GM12878 (cell line): ENCODE measurements at regions not wholly inside any gene's neighbourhood (a gene's known extent, or its start where the extent isn't known, plus 50 kb on each side); places are given as distances from the start of the nearest gene placed in this dataset.

Source experiments
- ATAC-seq: fragments of 200-7000 bp; cut with Tn5 transposase; 3 replicates; pipeline ENCODE4 v1.9.1; 2020; ENCODE audit warnings: mild to moderate bottlenecking, moderate library complexity
- BruUV-seq: library from RNA; stranded (reverse); fragments of 400-500 nt; replicated peaks from 2 replicates; lab custom pipeline; 2021; lab: Mats Ljungman, UMichigan
- CTCF ChIA-PET: fragments of 300-600 bp; sonication (Branson Sonifier 250); formaldehyde crosslinking; extraction: SDS; loops from one replicate; lab custom pipeline; 2021; ENCODE audit warnings: inconsistent platforms; lab: Yijun Ruan, JAX
- POLR2A ChIA-PET: fragments of 350-600 bp; formaldehyde crosslinking; extraction: SDS; loops from one replicate; lab custom pipeline; 2021; ENCODE audit warnings: inconsistent platforms; lab: Charles Lee
- RAD21 ChIA-PET: fragments of 300-600 bp; sonication (Branson Sonifier 250); formaldehyde crosslinking; loops from one replicate; lab custom pipeline; 2023; ENCODE audit warnings: antibody characterized with exemption; ENCODE audit not compliant: unreplicated experiment; lab: Charles Lee
- SMC1A ChIA-PET: fragments of 300-600 bp; sonication (Branson Sonifier 250); formaldehyde crosslinking; loops from one replicate; lab custom pipeline; 2023; ENCODE audit not compliant: unreplicated experiment, uncharacterized antibody; lab: Charles Lee
- DNase-seq: peaks from one replicate; pipeline ENCODE4 v3.0.0-alpha.2; 2011; ENCODE audit warnings: low read depth, low spot score
- FAIRE-seq: peaks from 3 replicates; lab custom pipeline; 2011; peaks lifted over from hg19 to GRCh38; lab: Jason Lieb, UNC
- H2AFZ ChIP-seq: 2 replicates; pipeline ENCODE4 v1.6.0; 2011; ENCODE audit warnings: low read depth, low read length, control low read depth; ENCODE audit not compliant: control insufficient read depth
- H3K27ac ChIP-seq: 2 replicates; pipeline ENCODE4 v1.5.1; 2011; ENCODE audit warnings: control low read depth; ENCODE audit not compliant: control insufficient read depth, insufficient read depth
- H3K27me3 ChIP-seq, 2 experiments: replicated peaks in 1 of 2; 2 replicates each; pipeline versions ENCODE4 v1.6.0 to v1.6.1; 2011; ENCODE audit warnings: low read length in 1 of 2; ENCODE audit not compliant: control insufficient read depth in 2 of 2, insufficient read depth in 2 of 2
- H3K36me3 ChIP-seq, 2 experiments: 2 replicates each; pipeline ENCODE4 v1.5.1; 2011; ENCODE audit warnings: low read length in 1 of 2; ENCODE audit not compliant: control insufficient read depth in 2 of 2, insufficient read depth in 2 of 2
- H3K4me1 ChIP-seq: 2 replicates; pipeline ENCODE4 v1.6.1; 2011; ENCODE audit warnings: mild to moderate bottlenecking, low read length, moderate library complexity, mixed read lengths; ENCODE audit not compliant: control insufficient read depth, insufficient read depth
- H3K4me2 ChIP-seq: 2 replicates; pipeline ENCODE4 v1.6.0; 2011; ENCODE audit warnings: control low read depth; ENCODE audit not compliant: control insufficient read depth, insufficient read depth
- H3K4me3 ChIP-seq: fragments of 200-600 bp; sonication (generic); 2 replicates; pipeline ENCODE4 v1.5.1; 2016
- H3K79me2 ChIP-seq: 2 replicates; pipeline ENCODE4 v1.6.0; 2011; ENCODE audit warnings: low read length; ENCODE audit not compliant: control insufficient read depth, insufficient read depth
- H3K9ac ChIP-seq: 2 replicates; pipeline ENCODE4 v1.8.0; 2011; ENCODE audit warnings: low read length, control low read depth, mixed read lengths; ENCODE audit not compliant: control insufficient read depth, insufficient read depth
- H3K9me3 ChIP-seq: replicated peaks from 3 replicates; pipeline ENCODE4 v1.5.1; 2011; ENCODE audit warnings: mild to moderate bottlenecking, low read length; ENCODE audit not compliant: control insufficient read depth, insufficient read depth
- H4K20me1 ChIP-seq: 2 replicates; pipeline ENCODE4 v1.6.0; 2011; ENCODE audit not compliant: control insufficient read depth, insufficient read depth
- BACH1 ChIP-seq: fragments of 450-650 bp; IDR thresholded peaks from 2 replicates; pipeline ENCODE4 v1.6.1; 2017; ENCODE audit warnings: mild to moderate bottlenecking, borderline replicate concordance
- CREB1 ChIP-seq: IDR thresholded peaks from 2 replicates; pipeline ENCODE4 v1.6.1; 2012; ENCODE audit warnings: low read depth, mild to moderate bottlenecking, inconsistent platforms
- ESRRA ChIP-seq: IDR thresholded peaks from 2 replicates; pipeline ENCODE4 v1.6.1; 2012; ENCODE audit warnings: mild to moderate bottlenecking, low read length, improper control_type of control experiment
- NFXL1 ChIP-seq: fragments of 450-650 bp; IDR thresholded peaks from 2 replicates; pipeline ENCODE4 v1.6.1; 2017; ENCODE audit warnings: antibody characterized with exemption, mild to moderate bottlenecking, borderline replicate concordance
- PAX8 ChIP-seq: fragments of 450-650 bp; IDR thresholded peaks from 2 replicates; pipeline ENCODE4 v1.6.1; 2017; ENCODE audit warnings: mild to moderate bottlenecking, moderate library complexity
- POLR2AphosphoS5 ChIP-seq: IDR thresholded peaks from 2 replicates; pipeline ENCODE4 v1.6.1; 2011; ENCODE audit warnings: mild to moderate bottlenecking, low read length, inconsistent platforms
- RCOR1 ChIP-seq: conservative IDR thresholded peaks from 2 replicates; pipeline ENCODE4 v1.6.1; 2012; ENCODE audit warnings: low read depth, low read length, improper control_type of control experiment
- RELA ChIP-seq: fragments of 450-650 bp; IDR thresholded peaks from 2 replicates; pipeline ENCODE4 v1.8.0; 2014; ENCODE audit warnings: borderline replicate concordance; ENCODE audit not compliant: partially characterized antibody
- RFX5 ChIP-seq: IDR thresholded peaks from 2 replicates; pipeline ENCODE4 v1.6.1; 2011; ENCODE audit warnings: low read depth, low read length, improper control_type of control experiment
- SP1 ChIP-seq: IDR thresholded peaks from one replicate; pipeline ENCODE4 v1.6.1; 2011; ENCODE audit warnings: low read depth, low read length
- SUPT20H ChIP-seq: IDR thresholded peaks from 2 replicates; pipeline ENCODE4 v1.6.1; 2011; ENCODE audit warnings: low read depth, mild to moderate bottlenecking, low read length, moderate library complexity, borderline replicate concordance; ENCODE audit not compliant: control insufficient read depth
- TBL1XR1 ChIP-seq: IDR thresholded peaks from 2 replicates; pipeline ENCODE4 v1.6.1; 2012; ENCODE audit warnings: low read depth, low read length, improper control_type of control experiment
- ZZZ3 ChIP-seq: IDR thresholded peaks from 2 replicates; pipeline ENCODE4 v1.6.1; 2011; ENCODE audit warnings: low read depth; ENCODE audit not compliant: control insufficient read depth, insufficient read length
- WGBS: methylation state at CpG from one replicate; pipeline ENCODE4 v1.1.6; 2016; ENCODE audit warnings: low lambda C conversion rate; ENCODE audit not compliant: insufficient replicate concordance, insufficient coverage; ENCODE audit errors: missing lambda C conversion rate; 5-methylcytosine and 5-hydroxymethylcytosine counted together
- in situ Hi-C: fragments of 300-500 bp; cut with MboI; formaldehyde crosslinking; loops from 9 replicates; pipeline ENCODE4 v1.14.3; 2018; ENCODE audit warnings: mixed read lengths
- intact Hi-C: fragments of 100-400 bp; cut with micrococcal nuclease; formaldehyde crosslinking; loops from one replicate; pipeline ENCODE4 v1.14.2; 2022; ENCODE audit not compliant: unreplicated experiment
- TF ChIP-seq, protein P1 (sequence below): fragments of 450-650 bp; IDR thresholded peaks from 2 replicates; pipeline ENCODE4 v1.6.1; 2017; ENCODE audit warnings: mild to moderate bottlenecking, low read depth, inconsistent platforms; ENCODE audit not compliant: poor library complexity, severe bottlenecking
- TF ChIP-seq, protein P2 (sequence below): IDR thresholded peaks from 2 replicates; pipeline ENCODE4 v1.6.1; 2012; ENCODE audit warnings: mild to moderate bottlenecking, low read depth, low read length
- TF ChIP-seq, protein P3 (sequence below): fragments of 450-650 bp; IDR thresholded peaks from 2 replicates; pipeline ENCODE4 v1.6.1; 2017; ENCODE audit warnings: borderline replicate concordance

DNA sequence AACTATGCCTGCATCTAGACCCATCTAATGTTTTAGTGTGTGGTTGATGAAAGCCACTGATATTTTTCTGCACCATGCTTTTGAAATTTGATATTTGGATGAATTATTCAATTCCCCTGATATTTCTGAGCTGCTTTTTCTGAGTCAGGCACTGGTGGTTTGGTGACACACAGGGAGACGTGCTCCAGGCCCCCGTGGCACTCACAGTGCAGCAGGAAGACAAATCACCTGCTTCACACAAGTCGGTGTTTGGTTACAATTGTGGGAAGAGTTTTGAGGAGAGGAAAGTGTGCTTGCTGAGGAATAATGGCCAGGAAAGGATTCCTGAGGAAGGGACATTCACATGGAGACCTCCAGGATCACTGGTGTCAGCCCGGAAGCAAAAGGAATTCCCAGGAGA, 179.7 kb downstream of the ACKR3 start:
- H3K9ac ChIP-seq, result no peak overlapping the region
- ATAC-seq, result no peak
- no peak overlapping the region for H2AFZ ChIP-seq
- H3K79me2 ChIP-seq, result no peaks in the 10 kb centered on the region
- WGBS, result 6% methylated on average over 4 of the region's 4 CpGs
- no peak for DNase-seq
- peaks cover 2 to 3% of the 10 kb centered on the region in 2 experiments; a peak in 1 of 4 replicates for H3K27me3 ChIP-seq
- ChIA-PET RAD21 (no interaction called here), POLR2A (no interaction called here), SMC1A (no interaction called here), CTCF (no interaction called here)
- H3K4me2 ChIP-seq, result no peak overlapping the region
- no peaks in the 10 kb centered on the region for H3K36me3 ChIP-seq
- no peak for FAIRE-seq
- H3K4me1 ChIP-seq, result no peaks in the 10 kb centered on the region
- H4K20me1 ChIP-seq, result no peaks in the 10 kb centered on the region
- BruUV-seq, result no TSS peak
- in situ Hi-C loops, result no loop called here
- no peak overlapping the region for H3K4me3 ChIP-seq
- H3K27ac ChIP-seq, result no peak overlapping the region
- TF ChIP-seq RCOR1 (no peak), ZZZ3 (no peak), POLR2AphosphoS5 (no peak), SUPT20H (no peak), BACH1 (no peak), RELA (no peak), CREB1 (no peak), RFX5 (no peak), TBL1XR1 (no peak), NFXL1 (no peak), SP1 (no peak), PAX8 (no peak), ESRRA (no peak)
- TF ChIP-seq, protein P1, sequence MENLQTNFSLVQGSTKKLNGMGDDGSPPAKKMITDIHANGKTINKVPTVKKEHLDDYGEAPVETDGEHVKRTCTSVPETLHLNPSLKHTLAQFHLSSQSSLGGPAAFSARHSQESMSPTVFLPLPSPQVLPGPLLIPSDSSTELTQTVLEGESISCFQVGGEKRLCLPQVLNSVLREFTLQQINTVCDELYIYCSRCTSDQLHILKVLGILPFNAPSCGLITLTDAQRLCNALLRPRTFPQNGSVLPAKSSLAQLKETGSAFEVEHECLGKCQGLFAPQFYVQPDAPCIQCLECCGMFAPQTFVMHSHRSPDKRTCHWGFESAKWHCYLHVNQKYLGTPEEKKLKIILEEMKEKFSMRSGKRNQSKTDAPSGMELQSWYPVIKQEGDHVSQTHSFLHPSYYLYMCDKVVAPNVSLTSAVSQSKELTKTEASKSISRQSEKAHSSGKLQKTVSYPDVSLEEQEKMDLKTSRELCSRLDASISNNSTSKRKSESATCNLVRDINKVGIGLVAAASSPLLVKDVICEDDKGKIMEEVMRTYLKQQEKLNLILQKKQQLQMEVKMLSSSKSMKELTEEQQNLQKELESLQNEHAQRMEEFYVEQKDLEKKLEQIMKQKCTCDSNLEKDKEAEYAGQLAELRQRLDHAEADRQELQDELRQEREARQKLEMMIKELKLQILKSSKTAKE, result no peak
- TF ChIP-seq, protein P2, sequence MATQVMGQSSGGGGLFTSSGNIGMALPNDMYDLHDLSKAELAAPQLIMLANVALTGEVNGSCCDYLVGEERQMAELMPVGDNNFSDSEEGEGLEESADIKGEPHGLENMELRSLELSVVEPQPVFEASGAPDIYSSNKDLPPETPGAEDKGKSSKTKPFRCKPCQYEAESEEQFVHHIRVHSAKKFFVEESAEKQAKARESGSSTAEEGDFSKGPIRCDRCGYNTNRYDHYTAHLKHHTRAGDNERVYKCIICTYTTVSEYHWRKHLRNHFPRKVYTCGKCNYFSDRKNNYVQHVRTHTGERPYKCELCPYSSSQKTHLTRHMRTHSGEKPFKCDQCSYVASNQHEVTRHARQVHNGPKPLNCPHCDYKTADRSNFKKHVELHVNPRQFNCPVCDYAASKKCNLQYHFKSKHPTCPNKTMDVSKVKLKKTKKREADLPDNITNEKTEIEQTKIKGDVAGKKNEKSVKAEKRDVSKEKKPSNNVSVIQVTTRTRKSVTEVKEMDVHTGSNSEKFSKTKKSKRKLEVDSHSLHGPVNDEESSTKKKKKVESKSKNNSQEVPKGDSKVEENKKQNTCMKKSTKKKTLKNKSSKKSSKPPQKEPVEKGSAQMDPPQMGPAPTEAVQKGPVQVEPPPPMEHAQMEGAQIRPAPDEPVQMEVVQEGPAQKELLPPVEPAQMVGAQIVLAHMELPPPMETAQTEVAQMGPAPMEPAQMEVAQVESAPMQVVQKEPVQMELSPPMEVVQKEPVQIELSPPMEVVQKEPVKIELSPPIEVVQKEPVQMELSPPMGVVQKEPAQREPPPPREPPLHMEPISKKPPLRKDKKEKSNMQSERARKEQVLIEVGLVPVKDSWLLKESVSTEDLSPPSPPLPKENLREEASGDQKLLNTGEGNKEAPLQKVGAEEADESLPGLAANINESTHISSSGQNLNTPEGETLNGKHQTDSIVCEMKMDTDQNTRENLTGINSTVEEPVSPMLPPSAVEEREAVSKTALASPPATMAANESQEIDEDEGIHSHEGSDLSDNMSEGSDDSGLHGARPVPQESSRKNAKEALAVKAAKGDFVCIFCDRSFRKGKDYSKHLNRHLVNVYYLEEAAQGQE, result no peak
- TF ChIP-seq, protein P3, sequence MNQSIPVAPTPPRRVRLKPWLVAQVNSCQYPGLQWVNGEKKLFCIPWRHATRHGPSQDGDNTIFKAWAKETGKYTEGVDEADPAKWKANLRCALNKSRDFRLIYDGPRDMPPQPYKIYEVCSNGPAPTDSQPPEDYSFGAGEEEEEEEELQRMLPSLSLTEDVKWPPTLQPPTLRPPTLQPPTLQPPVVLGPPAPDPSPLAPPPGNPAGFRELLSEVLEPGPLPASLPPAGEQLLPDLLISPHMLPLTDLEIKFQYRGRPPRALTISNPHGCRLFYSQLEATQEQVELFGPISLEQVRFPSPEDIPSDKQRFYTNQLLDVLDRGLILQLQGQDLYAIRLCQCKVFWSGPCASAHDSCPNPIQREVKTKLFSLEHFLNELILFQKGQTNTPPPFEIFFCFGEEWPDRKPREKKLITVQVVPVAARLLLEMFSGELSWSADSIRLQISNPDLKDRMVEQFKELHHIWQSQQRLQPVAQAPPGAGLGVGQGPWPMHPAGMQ, result no peak
- intact Hi-C loops, result no loop called here
- no peaks in the 10 kb centered on the region for H3K9me3 ChIP-seq
